OCI-LY3 (cell line): ENCODE measurements at regions not wholly inside any gene's neighbourhood (a gene's known extent, or its start where the extent isn't known, plus 50 kb on each side); places are given as distances from the start of the nearest gene placed in this dataset.

Experiments used
- H2AFZ ChIP-seq: fragments of 200-600, 300-600 bp; shearing (Covaris generic); 2 replicates; pipeline ENCODE4 v1.6.0; 2014; ENCODE audit warnings: antibody characterized with exemption, low read depth, low read length
- H3K27ac ChIP-seq: fragments of 200-600, 300-600 bp; sonication (generic); 2 replicates; pipeline ENCODE4 v1.5.1; 2014; ENCODE audit warnings: mild to moderate bottlenecking, low read length, moderate library complexity, mixed read lengths
- H3K27me3 ChIP-seq: fragments of 200-600, 300-600 bp; sonication (generic); 2 replicates; pipeline ENCODE4 v1.6.1; 2014; ENCODE audit warnings: low read depth, low read length, mixed read lengths
- H3K36me3 ChIP-seq: fragments of 200-600, 300-600 bp; sonication (generic); replicated peaks from 2 replicates; pipeline ENCODE3; 2014; ENCODE audit warnings: low read depth, low read length, mixed read lengths
- H3K4me1 ChIP-seq: fragments of 300-600, 200-600 bp; sonication (generic); 2 replicates; pipeline ENCODE4 v1.6.1; 2014; ENCODE audit warnings: low read length, mixed read lengths
- H3K4me2 ChIP-seq: fragments of 200-600, 300-600 bp; sonication (generic); 2 replicates; pipeline ENCODE4 v1.6.1; 2014; ENCODE audit warnings: low read length, mixed read lengths
- H3K4me3 ChIP-seq: fragments of 300-600, 200-600 bp; sonication (generic); 2 replicates; pipeline ENCODE4 v1.5.1; 2014; ENCODE audit warnings: antibody characterized with exemption, mild to moderate bottlenecking, low read length, moderate library complexity
- H3K79me2 ChIP-seq: fragments of 300-600, 200-600 bp; shearing (Covaris generic); 2 replicates; pipeline ENCODE4 v1.6.1; 2014; ENCODE audit warnings: mild to moderate bottlenecking, low read length, mixed read lengths
- H3K9ac ChIP-seq: fragments of 300-600, 200-600 bp; shearing (Covaris generic); 2 replicates; pipeline ENCODE4 v1.6.0; 2014; ENCODE audit warnings: mild to moderate bottlenecking, low read length, moderate library complexity
- H3K9me3 ChIP-seq: fragments of 200-600, 300-600 bp; shearing (Covaris generic); 2 replicates; pipeline ENCODE4 v1.6.1; 2014; ENCODE audit warnings: low read length, mixed read lengths; ENCODE audit not compliant: insufficient read depth
- H4K20me1 ChIP-seq: fragments of 200-600, 300-600 bp; sonication (generic); 2 replicates; pipeline ENCODE4 v1.6.1; 2016; ENCODE audit warnings: low read length, mixed read lengths; ENCODE audit not compliant: insufficient read depth
- CTCF ChIP-seq: fragments of 200-600, 300-600 bp; sonication (generic); IDR thresholded peaks from 2 replicates; pipeline ENCODE4 v1.5.1; 2014; ENCODE audit warnings: antibody characterized with exemption, low read length, low read depth
- EZH2phosphoT487 ChIP-seq: fragments of 200-600 bp; shearing (Covaris generic); IDR thresholded peaks from 2 replicates; pipeline ENCODE4 v1.6.1; 2018; ENCODE audit warnings: antibody characterized with exemption, mixed run types, low read depth

GRCh38 chr11:62022211-62022610 lies 54.8 kb upstream of the FTH1 start:
- H4K20me1 ChIP-seq, result no peaks in the 10 kb centered on the region
- no peak for TF ChIP-seq EZH2phosphoT487
- no peak for TF ChIP-seq CTCF
- no peaks in the 10 kb centered on the region for H3K79me2 ChIP-seq
- no peak overlapping the region for H3K4me3 ChIP-seq
- no peak overlapping the region for H3K9ac ChIP-seq
- H3K27ac ChIP-seq, result no peak overlapping the region
- no peaks in the 10 kb centered on the region for H3K27me3 ChIP-seq
- H3K36me3 ChIP-seq, result no peaks in the 10 kb centered on the region
- no peak overlapping the region for H3K4me2 ChIP-seq
- no peak overlapping the region for H2AFZ ChIP-seq
- H3K9me3 ChIP-seq, result peaks cover 13% of the 10 kb centered on the region; the same call in 1 of the 2 replicates
- peaks cover 4% of the 10 kb centered on the region; the same call in 1 of the 2 replicates for H3K4me1 ChIP-seq

- Histone ChIP-seq H3K79me2 (no peaks in the 10 kb centered on the region), H3K9ac (no peak overlapping the region), H3K4me2 (no peak overlapping the region), H3K36me3 (no peaks in the 10 kb centered on the region), H4K20me1 (no peaks in the 10 kb centered on the region), H3K4me3 (no peak overlapping the region), H3K9me3 (peaks cover 13% of the 10 kb centered on the region; the same call in 1 of the 2 replicates), H2AFZ (no peak overlapping the region), H3K27ac (no peak overlapping the region), H3K4me1 (peaks cover 4% of the 10 kb centered on the region; the same call in 1 of the 2 replicates), H3K27me3 (no peaks in the 10 kb centered on the region)
- TF ChIP-seq EZH2phosphoT487 (no peak), CTCF (no peak)
Observed at GRCh38 chr11:62020661-62021060, 53.2 kb upstream of the FTH1 start.

GRCh38 chr11:62018981-62019664 lies 51.7 kb upstream of the FTH1 start:
- H4K20me1 ChIP-seq, result no peaks in the 10 kb centered on the region
- H3K27me3 ChIP-seq, result no peaks in the 10 kb centered on the region
- H3K36me3 ChIP-seq, result no peaks in the 10 kb centered on the region
- H3K27ac ChIP-seq, result no peak overlapping the region
- H3K9me3 ChIP-seq, result peaks cover 13% of the 10 kb centered on the region; the same call in 1 of the 2 replicates
- TF ChIP-seq EZH2phosphoT487 (no peak), CTCF (no peak)
- H3K4me2 ChIP-seq, result no peak overlapping the region
- H3K79me2 ChIP-seq, result no peaks in the 10 kb centered on the region
- H2AFZ ChIP-seq, result no peak overlapping the region
- no peak overlapping the region for H3K9ac ChIP-seq
- H3K4me3 ChIP-seq, result no peak overlapping the region
- H3K4me1 ChIP-seq, result peaks cover 4% of the 10 kb centered on the region; the same call in 1 of the 2 replicates

GRCh38 chr11:62017878-62018655 lies 50.6 kb upstream of the FTH1 start:
- Histone ChIP-seq H3K4me2 (no peak overlapping the region), H3K9ac (no peak overlapping the region), H3K4me3 (no peak overlapping the region), H3K36me3 (no peaks in the 10 kb centered on the region), H4K20me1 (no peaks in the 10 kb centered on the region), H3K9me3 (peaks cover 13% of the 10 kb centered on the region; the same call in 1 of the 2 replicates), H3K27ac (no peak overlapping the region), H3K27me3 (no peaks in the 10 kb centered on the region), H3K79me2 (no peaks in the 10 kb centered on the region), H3K4me1 (peaks cover 4% of the 10 kb centered on the region; the same call in 1 of the 2 replicates), H2AFZ (no peak overlapping the region)
- no peak for TF ChIP-seq CTCF
- TF ChIP-seq EZH2phosphoT487, result no peak
